ENCODE measurements at regions not wholly inside any gene's neighbourhood (a gene's known extent, or its start where the extent isn't known, plus 50 kb on each side); places are given as distances from the start of the nearest gene placed in this dataset.
"Not testable (repeated sequence)": the region's sequence is repeated elsewhere in the genome, so short reads cannot be mapped to it uniquely, and the experiment has no call there.

DNA sequence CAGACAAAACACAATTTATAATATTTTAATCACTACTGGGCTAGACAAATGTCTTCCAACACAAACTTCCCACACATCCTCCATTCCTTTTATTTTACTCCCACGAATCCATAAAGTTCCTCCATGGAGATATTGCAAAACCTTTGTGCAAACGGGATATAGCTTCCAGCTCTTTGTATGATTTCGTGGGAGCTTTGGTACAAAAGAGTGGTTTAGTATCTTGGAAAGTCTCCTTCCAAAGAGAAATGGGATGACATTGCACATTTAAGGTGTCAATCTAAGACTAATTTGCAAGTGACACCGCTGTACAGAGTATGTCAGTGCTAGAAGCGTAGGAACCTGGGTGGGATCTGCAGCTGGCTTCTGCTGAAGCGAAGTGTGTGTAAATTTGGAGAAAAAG is 455.2 kb upstream of the RUNX1 start:
- Histone ChIP-seq H3K9me3 (ENCODE audit: control insufficient read depth in 2 of 2, low read length in 2 of 2) (no peaks in the 10 kb centered on the region), H3K36me3 (ENCODE audit: control insufficient read depth in 2 of 2, insufficient read depth in 2 of 2, low read length in 2 of 2) (no peaks in the 10 kb centered on the region), H3K27me3 (ENCODE audit: control insufficient read depth in 1 of 2, insufficient read depth in 2 of 2, low read length in 2 of 2) (peaks cover 0 to 2% of the 10 kb centered on the region in 2 donors), H3K4me1 (ENCODE audit: control insufficient read depth, insufficient read depth, low read length) (peaks cover 5% of the 10 kb centered on the region), H3K9ac (ENCODE audit: low read length in 2 of 2) (no peak overlapping the region), H3K27ac (ENCODE audit: low read length) (no peak overlapping the region), H3K4me3 (ENCODE audit: low read length in 2 of 2) (no peak overlapping the region)

DNA sequence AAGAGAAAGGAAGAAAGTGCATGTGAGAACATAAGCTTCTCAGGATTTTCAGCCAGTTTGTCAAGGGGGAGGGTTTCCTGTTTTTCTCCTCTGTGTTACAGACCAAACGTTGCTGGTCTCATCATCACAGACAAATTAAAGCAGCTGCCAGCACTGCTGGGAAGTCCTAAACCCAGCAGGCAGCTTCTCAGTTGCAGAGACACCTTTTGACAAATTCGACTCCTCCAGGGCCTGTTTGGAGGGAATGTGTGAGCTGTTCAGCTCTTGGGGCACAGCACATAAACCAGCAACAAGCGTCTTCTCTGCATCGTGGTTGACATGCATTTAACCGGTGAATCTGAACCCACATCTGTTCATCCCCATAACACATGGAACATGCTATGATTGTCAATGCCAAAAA is 454.6 kb upstream of the RUNX1 start:
- Histone ChIP-seq H3K9ac (ENCODE audit: low read length in 2 of 2) (no peak overlapping the region), H3K4me3 (ENCODE audit: low read length in 2 of 2) (no peak overlapping the region), H3K9me3 (ENCODE audit: control insufficient read depth in 2 of 2, low read length in 2 of 2) (no peaks in the 10 kb centered on the region), H3K27me3 (ENCODE audit: control insufficient read depth in 1 of 2, insufficient read depth in 2 of 2, low read length in 2 of 2) (peaks cover 0 to 2% of the 10 kb centered on the region in 2 donors), H3K36me3 (ENCODE audit: control insufficient read depth in 2 of 2, insufficient read depth in 2 of 2, low read length in 2 of 2) (no peaks in the 10 kb centered on the region), H3K27ac (ENCODE audit: low read length) (no peak overlapping the region), H3K4me1 (ENCODE audit: control insufficient read depth, insufficient read depth, low read length) (peaks cover 5% of the 10 kb centered on the region)

DNA sequence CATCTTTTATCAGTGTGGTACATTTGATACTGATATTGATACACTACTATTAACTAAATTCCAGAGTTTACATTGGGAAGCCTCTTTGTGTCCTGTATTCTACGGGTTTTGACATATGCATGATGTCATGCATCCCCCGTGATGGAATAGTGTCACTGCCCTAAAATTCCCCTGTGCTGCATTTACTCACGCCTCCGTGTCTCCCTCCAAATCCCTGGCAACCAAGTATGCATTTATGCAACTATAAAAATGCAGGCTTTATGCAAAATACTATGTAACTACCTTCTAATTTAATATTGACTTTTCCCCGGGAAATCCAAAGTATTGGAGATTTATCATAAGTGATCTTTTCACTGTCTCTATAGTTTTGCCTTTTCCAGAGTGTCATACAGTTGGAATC is 453.7 kb upstream of the RUNX1 start:
- no peak overlapping the region for H3K9ac ChIP-seq (ENCODE audit: low read length in 2 of 2)
- no peaks in the 10 kb centered on the region for H3K36me3 ChIP-seq (ENCODE audit: control insufficient read depth in 2 of 2, insufficient read depth in 2 of 2, low read length in 2 of 2)
- H3K4me3 ChIP-seq (ENCODE audit: low read length in 2 of 2), result no peak overlapping the region
- H3K4me1 ChIP-seq (ENCODE audit: control insufficient read depth, insufficient read depth, low read length), result peaks cover 5% of the 10 kb centered on the region
- H3K27ac ChIP-seq (ENCODE audit: low read length), result no peak overlapping the region
- no peaks in the 10 kb centered on the region for H3K9me3 ChIP-seq (ENCODE audit: control insufficient read depth in 2 of 2, low read length in 2 of 2)
- H3K27me3 ChIP-seq (ENCODE audit: control insufficient read depth in 1 of 2, insufficient read depth in 2 of 2, low read length in 2 of 2), result peaks cover 0 to 2% of the 10 kb centered on the region in 2 donors

DNA sequence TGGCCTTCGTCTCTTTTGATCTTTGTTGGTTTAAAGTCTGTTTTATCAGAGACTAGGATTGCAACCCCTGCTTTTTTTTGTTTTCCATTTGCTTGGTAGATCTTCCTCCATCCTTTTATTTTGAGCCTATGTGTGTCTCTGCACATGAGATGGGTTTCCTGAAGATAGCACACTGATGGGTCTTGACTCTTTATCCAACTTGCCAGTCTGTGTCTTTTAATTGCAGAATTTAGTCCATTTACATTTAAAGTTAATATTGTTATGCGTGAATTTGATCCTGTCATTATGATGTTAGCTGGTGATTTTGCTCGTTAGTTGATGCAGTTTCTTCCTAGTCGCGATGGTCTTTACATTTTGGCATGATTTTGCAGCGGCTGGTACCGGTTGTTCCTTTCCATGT is 448.4 kb upstream of the RUNX1 start:
- not testable (repeated sequence) for H3K27me3 ChIP-seq (ENCODE audit: control insufficient read depth in 1 of 2, insufficient read depth in 2 of 2, low read length in 2 of 2); H3K36me3 ChIP-seq (ENCODE audit: control insufficient read depth in 2 of 2, insufficient read depth in 2 of 2, low read length in 2 of 2); H3K4me1 ChIP-seq (ENCODE audit: control insufficient read depth, insufficient read depth, low read length); H3K9me3 ChIP-seq (ENCODE audit: control insufficient read depth in 2 of 2, low read length in 2 of 2); H3K27ac ChIP-seq (ENCODE audit: low read length); H3K4me3 ChIP-seq (ENCODE audit: low read length in 2 of 2); H3K9ac ChIP-seq (ENCODE audit: low read length in 2 of 2)

DNA sequence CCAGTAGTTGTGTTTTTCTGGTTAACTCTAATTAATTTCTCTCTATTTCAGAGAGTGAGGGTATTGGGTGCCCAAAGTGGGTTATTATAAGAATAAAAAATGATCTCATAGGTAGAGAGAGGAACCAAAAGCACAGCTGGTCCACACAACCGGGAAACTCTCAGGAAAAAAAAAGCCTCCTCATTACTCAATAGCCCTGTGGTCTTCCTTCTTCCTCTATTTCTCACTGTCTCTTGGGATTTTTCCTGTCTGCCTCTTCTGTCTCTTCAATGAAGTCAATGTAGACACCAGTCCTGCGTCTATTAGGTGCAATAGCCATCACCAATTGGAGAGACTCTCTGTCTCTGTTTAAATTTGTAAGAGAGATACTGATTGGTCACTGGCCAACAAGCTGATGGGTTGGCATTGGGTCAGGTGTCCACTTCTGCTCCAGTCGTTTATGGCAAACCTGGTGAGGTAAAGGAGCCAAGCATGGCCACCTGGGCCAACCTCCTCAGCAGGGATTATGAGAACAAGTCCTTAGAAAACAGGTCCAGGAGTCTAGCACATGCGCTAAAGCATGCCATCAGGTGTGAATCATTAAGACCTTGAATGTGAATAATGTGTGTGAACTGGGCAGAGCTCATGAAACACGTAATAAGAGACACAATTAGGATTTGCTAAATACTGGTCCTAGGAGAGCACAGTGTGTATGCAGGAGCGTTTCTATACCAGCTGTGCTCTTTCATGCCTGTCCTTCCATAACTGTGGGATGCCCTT is 443.0 kb upstream of the RUNX1 start:
- Histone ChIP-seq H3K9me3 (ENCODE audit: control insufficient read depth in 2 of 2, low read length in 2 of 2) (no peaks in the 10 kb centered on the region), H3K27ac (ENCODE audit: low read length) (no peak overlapping the region), H3K4me3 (ENCODE audit: low read length in 2 of 2) (no peak overlapping the region), H3K27me3 (ENCODE audit: control insufficient read depth in 1 of 2, insufficient read depth in 2 of 2, low read length in 2 of 2) (no peaks in the 10 kb centered on the region), H3K36me3 (ENCODE audit: control insufficient read depth in 2 of 2, insufficient read depth in 2 of 2, low read length in 2 of 2) (no peaks in the 10 kb centered on the region), H3K9ac (ENCODE audit: low read length in 2 of 2) (no peak overlapping the region), H3K4me1 (ENCODE audit: control insufficient read depth, insufficient read depth, low read length) (no peaks in the 10 kb centered on the region)

DNA sequence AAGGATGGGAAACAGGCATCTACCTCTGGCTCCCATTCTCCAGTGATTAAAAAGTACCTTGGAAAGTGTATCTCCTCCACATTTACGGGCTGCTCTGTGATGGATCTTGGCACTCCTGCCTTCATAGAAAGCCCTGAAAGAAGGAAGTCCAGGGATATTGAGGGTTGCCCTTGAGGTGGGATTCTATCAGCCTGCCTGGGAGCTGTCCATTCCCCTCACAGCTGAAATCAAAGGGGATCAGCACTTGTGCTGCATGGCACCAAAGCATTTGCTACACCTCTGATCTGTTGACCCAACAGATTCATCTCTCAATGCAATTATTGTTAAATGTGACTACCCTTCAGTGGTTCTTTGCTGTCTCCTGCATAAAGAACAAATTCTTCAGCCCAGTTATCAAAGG is 442.0 kb upstream of the RUNX1 start:
- no peaks in the 10 kb centered on the region for H3K36me3 ChIP-seq (ENCODE audit: control insufficient read depth in 2 of 2, insufficient read depth in 2 of 2, low read length in 2 of 2)
- no peak overlapping the region for H3K4me3 ChIP-seq (ENCODE audit: low read length in 2 of 2)
- H3K27ac ChIP-seq (ENCODE audit: low read length), result no peak overlapping the region
- H3K9me3 ChIP-seq (ENCODE audit: control insufficient read depth in 2 of 2, low read length in 2 of 2), result no peaks in the 10 kb centered on the region
- H3K9ac ChIP-seq (ENCODE audit: low read length in 2 of 2), result no peak overlapping the region
- H3K27me3 ChIP-seq (ENCODE audit: control insufficient read depth in 1 of 2, insufficient read depth in 2 of 2, low read length in 2 of 2), result no peaks in the 10 kb centered on the region
- no peaks in the 10 kb centered on the region for H3K4me1 ChIP-seq (ENCODE audit: control insufficient read depth, insufficient read depth, low read length)

DNA sequence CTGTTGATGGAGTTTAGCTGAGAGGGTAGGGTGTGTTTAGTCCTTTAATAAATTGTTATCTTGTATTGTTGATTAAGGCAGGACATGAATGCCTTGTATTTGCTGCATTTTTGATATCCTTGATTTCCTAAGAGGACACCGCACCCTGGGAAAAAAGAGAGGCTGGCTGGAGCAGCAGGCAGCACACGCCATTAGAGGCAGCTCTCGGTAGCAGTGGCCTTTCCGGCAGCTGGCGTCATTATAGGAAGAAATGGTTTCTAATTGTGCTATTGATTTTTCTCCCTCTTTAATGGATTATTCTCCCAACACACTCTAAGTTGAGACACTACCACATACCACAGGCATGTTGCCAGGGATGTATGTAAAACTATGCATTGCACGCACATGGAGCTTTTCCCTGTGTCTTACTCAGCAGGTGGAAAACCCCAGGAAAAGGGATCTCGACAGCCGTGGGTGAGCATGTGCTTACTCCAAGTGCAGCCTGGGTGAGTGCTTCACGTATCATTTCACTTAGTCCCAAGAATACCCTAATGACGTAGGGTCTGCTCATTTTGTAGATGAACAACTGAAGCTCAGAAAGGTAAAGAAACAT is 440.4 kb upstream of the RUNX1 start:
- no peaks in the 10 kb centered on the region for H3K9me3 ChIP-seq (ENCODE audit: control insufficient read depth in 2 of 2, low read length in 2 of 2)
- no peak overlapping the region for H3K4me3 ChIP-seq (ENCODE audit: low read length in 2 of 2)
- H3K27ac ChIP-seq (ENCODE audit: low read length), result no peak overlapping the region
- no peak overlapping the region for H3K9ac ChIP-seq (ENCODE audit: low read length in 2 of 2)
- H3K36me3 ChIP-seq (ENCODE audit: control insufficient read depth in 2 of 2, insufficient read depth in 2 of 2, low read length in 2 of 2), result no peaks in the 10 kb centered on the region
- no peaks in the 10 kb centered on the region for H3K4me1 ChIP-seq (ENCODE audit: control insufficient read depth, insufficient read depth, low read length)
- no peaks in the 10 kb centered on the region for H3K27me3 ChIP-seq (ENCODE audit: control insufficient read depth in 1 of 2, insufficient read depth in 2 of 2, low read length in 2 of 2)

DNA sequence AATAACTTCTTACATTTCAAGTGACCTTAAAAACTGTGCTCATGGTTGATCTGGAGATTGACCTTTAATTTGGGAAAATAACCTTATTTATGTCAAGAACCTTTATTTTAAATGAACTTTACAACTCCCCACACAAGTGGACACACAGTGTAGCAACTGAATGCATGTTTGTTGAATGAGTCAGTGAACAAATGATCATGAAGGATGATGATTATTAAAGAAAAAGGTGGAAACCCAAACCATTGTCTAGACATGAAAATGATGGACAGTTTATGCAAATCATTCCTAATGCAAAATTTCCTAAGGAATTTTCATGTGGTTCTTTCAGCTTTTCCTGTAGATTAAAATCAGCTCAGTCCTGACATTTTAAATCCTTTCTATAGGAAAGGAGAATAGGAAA is 439.8 kb upstream of the RUNX1 start:
- Histone ChIP-seq H3K9ac (ENCODE audit: low read length in 2 of 2) (no peak overlapping the region), H3K27ac (ENCODE audit: low read length) (no peak overlapping the region), H3K36me3 (ENCODE audit: control insufficient read depth in 2 of 2, insufficient read depth in 2 of 2, low read length in 2 of 2) (no peaks in the 10 kb centered on the region), H3K4me3 (ENCODE audit: low read length in 2 of 2) (no peak overlapping the region), H3K4me1 (ENCODE audit: control insufficient read depth, insufficient read depth, low read length) (no peaks in the 10 kb centered on the region), H3K9me3 (ENCODE audit: control insufficient read depth in 2 of 2, low read length in 2 of 2) (no peaks in the 10 kb centered on the region), H3K27me3 (ENCODE audit: control insufficient read depth in 1 of 2, insufficient read depth in 2 of 2, low read length in 2 of 2) (no peaks in the 10 kb centered on the region)

DNA sequence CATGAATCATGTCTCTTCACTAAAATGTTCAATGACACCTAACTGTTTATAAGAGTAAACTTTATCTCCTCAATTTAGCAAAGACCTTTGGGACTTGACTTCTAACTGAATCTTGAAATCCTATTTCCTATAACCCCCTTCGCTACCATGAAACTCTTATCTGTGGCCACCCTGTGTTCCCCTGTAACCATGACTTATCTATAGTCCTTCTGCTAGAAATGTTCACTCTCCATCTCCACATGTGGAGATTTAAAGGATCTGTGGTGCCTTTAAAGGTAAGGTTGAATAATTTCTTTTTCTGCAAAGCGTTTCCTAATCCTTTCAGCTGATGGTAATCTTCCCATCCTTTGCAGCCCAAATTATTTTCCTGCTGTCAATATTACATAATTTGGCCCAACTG is 436.3 kb upstream of the RUNX1 start:
- no peak overlapping the region for H3K27ac ChIP-seq (ENCODE audit: low read length)
- no peak overlapping the region for H3K4me3 ChIP-seq (ENCODE audit: low read length in 2 of 2)
- H3K4me1 ChIP-seq (ENCODE audit: control insufficient read depth, insufficient read depth, low read length), result no peaks in the 10 kb centered on the region
- no peak overlapping the region for H3K9ac ChIP-seq (ENCODE audit: low read length in 2 of 2)
- no peaks in the 10 kb centered on the region for H3K9me3 ChIP-seq (ENCODE audit: control insufficient read depth in 2 of 2, low read length in 2 of 2)
- H3K36me3 ChIP-seq (ENCODE audit: control insufficient read depth in 2 of 2, insufficient read depth in 2 of 2, low read length in 2 of 2), result no peaks in the 10 kb centered on the region
- H3K27me3 ChIP-seq (ENCODE audit: control insufficient read depth in 1 of 2, insufficient read depth in 2 of 2, low read length in 2 of 2), result no peaks in the 10 kb centered on the region

DNA sequence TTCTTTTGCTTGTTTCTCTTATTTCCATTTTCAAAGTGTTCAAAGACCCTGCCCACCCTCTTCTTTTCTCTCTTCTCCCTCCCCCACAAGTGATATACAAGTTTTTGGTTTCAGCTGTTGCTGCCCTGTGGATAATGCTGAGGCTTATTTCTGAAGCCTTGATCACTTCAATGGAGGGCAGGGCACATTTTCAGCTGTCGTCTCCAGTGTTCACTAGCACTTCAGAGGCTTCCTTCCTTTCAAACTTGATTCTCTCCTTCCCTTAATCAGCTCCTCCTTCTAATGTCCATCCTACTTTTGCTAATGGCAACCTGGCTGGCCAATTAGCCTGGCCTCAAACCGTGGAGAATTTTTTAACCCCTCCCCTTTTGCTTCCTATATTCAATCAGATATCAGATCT is 435.7 kb upstream of the RUNX1 start:
- no peaks in the 10 kb centered on the region for H3K27me3 ChIP-seq (ENCODE audit: control insufficient read depth in 1 of 2, insufficient read depth in 2 of 2, low read length in 2 of 2)
- no peaks in the 10 kb centered on the region for H3K9me3 ChIP-seq (ENCODE audit: control insufficient read depth in 2 of 2, low read length in 2 of 2)
- no peaks in the 10 kb centered on the region for H3K4me1 ChIP-seq (ENCODE audit: control insufficient read depth, insufficient read depth, low read length)
- H3K36me3 ChIP-seq (ENCODE audit: control insufficient read depth in 2 of 2, insufficient read depth in 2 of 2, low read length in 2 of 2), result no peaks in the 10 kb centered on the region
- H3K4me3 ChIP-seq (ENCODE audit: low read length in 2 of 2), result no peak overlapping the region
- no peak overlapping the region for H3K9ac ChIP-seq (ENCODE audit: low read length in 2 of 2)
- no peak overlapping the region for H3K27ac ChIP-seq (ENCODE audit: low read length)

DNA sequence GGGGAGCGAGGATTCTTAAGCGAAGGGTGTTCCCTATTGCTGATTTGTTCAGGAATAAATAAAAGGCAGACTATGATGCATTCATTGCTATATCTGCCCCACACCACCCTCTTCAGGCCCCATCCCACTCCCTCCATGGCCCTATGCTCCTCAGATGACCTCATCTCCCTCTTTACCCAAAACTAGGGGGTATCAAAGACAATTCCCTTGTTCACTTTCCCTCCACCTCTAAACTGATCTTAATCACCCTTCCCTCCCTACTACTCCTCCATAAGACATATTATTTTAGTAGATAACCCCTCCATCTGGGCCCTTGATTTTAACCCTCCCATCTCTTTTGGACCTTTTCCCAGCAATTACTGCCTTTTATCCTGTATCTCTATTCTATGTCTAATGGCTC is 434.9 kb upstream of the RUNX1 start:
- no peaks in the 10 kb centered on the region for H3K4me1 ChIP-seq (ENCODE audit: control insufficient read depth, insufficient read depth, low read length)
- H3K9ac ChIP-seq (ENCODE audit: low read length in 2 of 2), result no peak overlapping the region
- no peaks in the 10 kb centered on the region for H3K27me3 ChIP-seq (ENCODE audit: control insufficient read depth in 1 of 2, insufficient read depth in 2 of 2, low read length in 2 of 2)
- no peak overlapping the region for H3K27ac ChIP-seq (ENCODE audit: low read length)
- no peak overlapping the region for H3K4me3 ChIP-seq (ENCODE audit: low read length in 2 of 2)
- H3K9me3 ChIP-seq (ENCODE audit: control insufficient read depth in 2 of 2, low read length in 2 of 2), result peaks cover 0 to 1% of the 10 kb centered on the region in 2 donors
- no peaks in the 10 kb centered on the region for H3K36me3 ChIP-seq (ENCODE audit: control insufficient read depth in 2 of 2, insufficient read depth in 2 of 2, low read length in 2 of 2)
